HepG2 (cell line): ENCODE measurements at regions not wholly inside any gene's neighbourhood (a gene's known extent, or its start where the extent isn't known, plus 50 kb on each side); places are given as distances from the start of the nearest gene placed in this dataset.

Experiments
- ATAC-seq: fragments of 200-7000 bp; cut with Tn5 transposase; 3 replicates; pipeline ENCODE4 v1.9.1; 2020; ENCODE audit warnings: mild to moderate bottlenecking, moderate library complexity
- BruUV-seq: library from RNA; stranded (reverse); fragments of 400-500 nt; replicated peaks from 2 replicates; lab custom pipeline; 2021; lab: Mats Ljungman, UMichigan
- CTCF ChIA-PET: fragments of 300-600 bp; formaldehyde crosslinking; extraction: SDS; loops from one replicate; lab custom pipeline; 2021; ENCODE audit warnings: low total read pairs, inconsistent platforms, low intra/inter-chr PET ratio; lab: Yijun Ruan, JAX
- POLR2A ChIA-PET: fragments of 350-600 bp; sonication (Branson Sonifier 250); formaldehyde crosslinking; loops from one replicate; lab custom pipeline; 2020; ENCODE audit warnings: antibody characterized with exemption, inconsistent platforms; lab: Yijun Ruan, JAX
- DNase-seq: peaks from one replicate; pipeline ENCODE4 v3.0.0-alpha.2; 2015; ENCODE audit warnings: low spot score
- FAIRE-seq: peaks from 3 replicates; lab custom pipeline; 2011; peaks lifted over from hg19 to GRCh38; lab: Jason Lieb, UNC
- H2AFZ ChIP-seq: one replicate; pipeline ENCODE4 v1.6.1; 2011; ENCODE audit warnings: low read length, inconsistent platforms
- H3K27ac ChIP-seq: fragments of 300-600 bp; 3 replicates; pipeline ENCODE4 v1.8.0; 2011; ENCODE audit warnings: mixed run types, mild to moderate bottlenecking, mixed read lengths, low read length, inconsistent platforms; ENCODE audit not compliant: insufficient read depth; ENCODE audit errors: extremely low read length
- H3K27me3 ChIP-seq, 2 experiments: fragments of 200-600 bp in 1 of 2; 2 replicates in 1 of 2; 3 replicates in 1 of 2; pipeline versions ENCODE4 v1.6.0 to v1.8.0; 2011; ENCODE audit warnings: low read length in 2 of 2, mild to moderate bottlenecking in 2 of 2, moderate library complexity in 2 of 2, inconsistent platforms in 1 of 2; ENCODE audit not compliant: insufficient read depth in 2 of 2, control insufficient read depth in 1 of 2
- H3K36me3 ChIP-seq, 2 experiments: fragments of 200-600 bp in 1 of 2; replicated peaks in 1 of 2; 2 replicates in 1 of 2; 3 replicates in 1 of 2; pipeline versions ENCODE4 v1.5.1 to v1.8.0; 2011; ENCODE audit warnings: low read length in 2 of 2, inconsistent platforms in 1 of 2; ENCODE audit not compliant: insufficient read depth in 2 of 2, control insufficient read depth in 1 of 2
- H3K4me1 ChIP-seq: 2 replicates; pipeline ENCODE4 v1.5.1; 2012; ENCODE audit warnings: low read length, inconsistent platforms; ENCODE audit not compliant: insufficient read depth
- H3K4me2 ChIP-seq: 2 replicates; pipeline ENCODE4 v1.6.0; 2011; ENCODE audit warnings: low read depth, low read length, inconsistent platforms
- H3K4me3 ChIP-seq, 3 experiments: fragments of 200-600 bp in 1 of 3; sonication (generic), shearing (Covaris generic) in 1 of 3; replicated peaks in 1 of 3; 2 replicates each; pipeline ENCODE4 v1.5.1; 2011 to 2016; ENCODE audit warnings: low read length in 3 of 3, inconsistent platforms in 2 of 3, low read depth in 2 of 3, mild to moderate bottlenecking in 2 of 3, control low read depth in 1 of 3, mixed read lengths in 1 of 3; ENCODE audit not compliant: insufficient read depth in 1 of 3
- H3K79me2 ChIP-seq: one replicate; pipeline ENCODE4 v1.6.1; 2011; ENCODE audit warnings: low read length, inconsistent platforms; ENCODE audit not compliant: insufficient read depth
- H3K9ac ChIP-seq: 2 replicates; pipeline ENCODE4 v1.6.0; 2011; ENCODE audit warnings: mild to moderate bottlenecking, low read depth, low read length, inconsistent platforms; ENCODE audit not compliant: insufficient read depth
- H3K9me3 ChIP-seq: 2 replicates; pipeline ENCODE4 v1.5.1; 2012; ENCODE audit warnings: mild to moderate bottlenecking, low read length
- H4K20me1 ChIP-seq: 2 replicates; pipeline ENCODE4 v1.6.0; 2011; ENCODE audit warnings: inconsistent platforms, mild to moderate bottlenecking, low read length, moderate library complexity; ENCODE audit not compliant: insufficient read depth
- ATF1 ChIP-seq: IDR thresholded peaks from 2 replicates; pipeline ENCODE4 v1.6.1; 2016; ENCODE audit warnings: mild to moderate bottlenecking, control low read depth
- ATF7 ChIP-seq, 2 experiments: fragments of 450-650 bp in 1 of 2; sonication (generic) in 1 of 2; formaldehyde crosslinking in 1 of 2; IDR thresholded peaks; 2 replicates each; pipeline versions ENCODE4 v1.4.0 to v1.6.1; 2016 to 2020; ENCODE audit warnings: antibody characterized with exemption in 1 of 2, mild to moderate bottlenecking in 1 of 2, missing genetic modification reagents in 1 of 2
- KDM5B ChIP-seq: sonication (generic); formaldehyde crosslinking; IDR thresholded peaks from 2 replicates; pipeline ENCODE4 v1.4.0; 2020; ENCODE audit warnings: missing genetic modification reagents, mild to moderate bottlenecking, borderline replicate concordance
- MLX ChIP-seq: IDR thresholded peaks from 2 replicates; pipeline ENCODE4 v1.6.1; 2016
- RBAK ChIP-seq: sonication (generic); formaldehyde crosslinking; IDR thresholded peaks from 2 replicates; pipeline ENCODE4 v1.5.1; 2020; ENCODE audit warnings: mild to moderate bottlenecking, missing genetic modification reagents
- RCOR2 ChIP-seq: IDR thresholded peaks from 2 replicates; pipeline ENCODE4 v1.6.1; 2016; ENCODE audit warnings: missing biosample characterization, missing genetic modification reagents
- THRA ChIP-seq: sonication (generic); formaldehyde crosslinking; IDR thresholded peaks from 2 replicates; pipeline ENCODE4 v1.4.0; 2020; ENCODE audit warnings: missing genetic modification reagents, borderline replicate concordance
- ZBTB7A ChIP-seq: sonication (generic); formaldehyde crosslinking; IDR thresholded peaks from 2 replicates; pipeline ENCODE4 v1.8.0; 2022; ENCODE audit warnings: mild to moderate bottlenecking, missing genetic modification reagents
- ZNF335 ChIP-seq: sonication (generic); formaldehyde crosslinking; IDR thresholded peaks from 2 replicates; pipeline ENCODE4 v1.4.0; 2020; ENCODE audit warnings: missing genetic modification reagents
- ZNF841 ChIP-seq: sonication (generic); formaldehyde crosslinking; IDR thresholded peaks from 2 replicates; pipeline ENCODE4 v1.8.1; 2023; ENCODE audit warnings: missing genetic modification reagents, borderline replicate concordance
- ZNF878 ChIP-seq: sonication (generic); formaldehyde crosslinking; IDR thresholded peaks from 2 replicates; pipeline ENCODE4 v1.8.1; 2023; ENCODE audit warnings: mild to moderate bottlenecking, missing genetic modification reagents, moderate library complexity
- ZSCAN22 ChIP-seq: sonication (generic); formaldehyde crosslinking; IDR thresholded peaks from 2 replicates; pipeline ENCODE4 v1.4.0; 2020; ENCODE audit warnings: mild to moderate bottlenecking, missing genetic modification reagents
- WGBS: methylation state at CpG from one replicate; pipeline ENCODE4 v1.1.6; 2017; ENCODE audit warnings: low lambda C conversion rate; 5-methylcytosine and 5-hydroxymethylcytosine counted together
- in situ Hi-C: cut with HindIII; loops from 2 replicates; pipeline ENCODE4 v1.10.0; 2017; ENCODE audit warnings: low pct_unique_long_range_greater_than_20kb; ENCODE audit not compliant: extremely low pct_ligation_motif_present
- intact Hi-C: fragments of 100-400 bp; cut with micrococcal nuclease; formaldehyde crosslinking; loops from one replicate; pipeline ENCODE4 v1.10.0; 2022; ENCODE audit not compliant: unreplicated experiment

GRCh38 chr5:38168029-38168428 is 90.3 kb upstream of the EGFLAM start:
- TF ChIP-seq ZNF878 (CRISPR knock-in tag) (no peak), ZNF841 (no peak), THRA (CRISPR knock-in tag) (no peak), RBAK (no peak), MLX (CRISPR knock-in tag) (no peak), ZNF335 (CRISPR knock-in tag) (no peak), ATF1 (CRISPR knock-in tag) (no peak), ZBTB7A (CRISPR knock-in tag) (no peak), ZSCAN22 (CRISPR knock-in tag) (no peak), KDM5B (no peak), ATF7 (IDR thresholded peaks at IDR 0.05) (no peak), ATF7 (CRISPR knock-in tag; IDR thresholded peaks at IDR 0.05) (no peak), RCOR2 (CRISPR knock-in tag) (no peak)
- no peak for ATAC-seq
- in situ Hi-C loops, result no loop called here
- POLR2A ChIA-PET, result no interaction called here
- intact Hi-C loops, result loop anchor here (10.0 kb wide), 1 partner anchor 143 kb away; no protein-coding TSS in a partner anchor
- 93% methylated on average over 2 of the region's 2 CpGs for WGBS
- FAIRE-seq, result no peak
- H4K20me1 ChIP-seq, result no peaks in the 10 kb centered on the region
- H3K9me3 ChIP-seq, result no peaks in the 10 kb centered on the region
- DNase-seq, result no peak
- peaks cover 31% of the 10 kb centered on the region for H3K4me1 ChIP-seq
- H3K79me2 ChIP-seq, result no peaks in the 10 kb centered on the region
- no peaks in the 10 kb centered on the region for H3K36me3 ChIP-seq
- H3K27ac ChIP-seq, result no peak overlapping the region
- no TSS peak for BruUV-seq
- CTCF ChIA-PET, result no interaction called here
- no peak overlapping the region for H2AFZ ChIP-seq
- H3K4me2 ChIP-seq, result no peak overlapping the region
- no peaks in the 10 kb centered on the region for H3K27me3 ChIP-seq
- no peak overlapping the region for H3K9ac ChIP-seq
- no peak overlapping the region for H3K4me3 ChIP-seq
